RWPE2 (cell line): ENCODE measurements at regions not wholly inside any gene's neighbourhood (a gene's known extent, or its start where the extent isn't known, plus 50 kb on each side); places are given as distances from the start of the nearest gene placed in this dataset.

Experiments
- ATAC-seq: fragments of 200-7000 bp; cut with Tn5 transposase; 3 replicates; pipeline ENCODE4 v1.9.1; 2021; ENCODE audit warnings: low read depth
- DNase-seq: peaks from one replicate; pipeline ENCODE4 v3.0.0-alpha.2; 2020; ENCODE audit warnings: low spot score
- H3K27ac ChIP-seq: fragments of 450-650 bp; 2 replicates; pipeline ENCODE4 v1.5.1; 2017; ENCODE audit warnings: mild to moderate bottlenecking; ENCODE audit not compliant: poor library complexity, severe bottlenecking
- H3K27me3 ChIP-seq: fragments of 250-450 bp; sonication (Bioruptor Pico); 2 replicates; pipeline ENCODE4 v1.5.1; 2021; ENCODE audit warnings: mild to moderate bottlenecking, moderate library complexity; ENCODE audit not compliant: insufficient read depth, poor library complexity, severe bottlenecking
- H3K36me3 ChIP-seq: fragments of 250-450 bp; sonication (Bioruptor Pico); 2 replicates; pipeline ENCODE4 v1.5.1; 2020; ENCODE audit warnings: low read depth, mild to moderate bottlenecking, moderate library complexity
- H3K4me1 ChIP-seq: fragments of 250-450 bp; sonication (Bioruptor Pico); 2 replicates; pipeline ENCODE4 v1.5.1; 2021; ENCODE audit warnings: mild to moderate bottlenecking, moderate library complexity; ENCODE audit not compliant: insufficient read depth, poor library complexity, severe bottlenecking
- H3K4me3 ChIP-seq: fragments of 250-450 bp; sonication (Bioruptor Pico); 2 replicates; pipeline ENCODE4 v1.5.1; 2021; ENCODE audit warnings: mild to moderate bottlenecking, moderate library complexity; ENCODE audit not compliant: severe bottlenecking
- H3K9me3 ChIP-seq: fragments of 250-450 bp; sonication (Bioruptor Pico); 2 replicates; pipeline ENCODE4 v1.5.1; 2021; ENCODE audit warnings: mild to moderate bottlenecking, moderate library complexity; ENCODE audit not compliant: severe bottlenecking
- CTCF ChIP-seq: fragments of 450-650 bp; IDR thresholded peaks from one replicate; pipeline ENCODE4 v1.5.1; 2017; ENCODE audit warnings: mild to moderate bottlenecking, moderate library complexity; ENCODE audit not compliant: poor library complexity, severe bottlenecking

GRCh38 chr11:44361813-44362212, 51.9 kb upstream of the ALX4 start:
- no peaks in the 10 kb centered on the region for H3K36me3 ChIP-seq
- ATAC-seq (no peak), DNase-seq (no peak)
- TF ChIP-seq CTCF: no peak
- H3K4me1 ChIP-seq: no peaks in the 10 kb centered on the region
- H3K27me3 ChIP-seq: peaks cover 23% of the 10 kb centered on the region
- no peaks in the 10 kb centered on the region for H3K9me3 ChIP-seq
- no peak overlapping the region for H3K4me3 ChIP-seq
- H3K27ac ChIP-seq: no peak overlapping the region

- H3K27me3 ChIP-seq: peaks cover 23% of the 10 kb centered on the region
- H3K36me3 ChIP-seq: no peaks in the 10 kb centered on the region
- H3K9me3 ChIP-seq: no peaks in the 10 kb centered on the region
- ATAC-seq (no peak), DNase-seq (no peak)
- no peak overlapping the region for H3K4me3 ChIP-seq
- no peak overlapping the region for H3K27ac ChIP-seq
- no peaks in the 10 kb centered on the region for H3K4me1 ChIP-seq
- no peak for TF ChIP-seq CTCF
Observed at GRCh38 chr11:44363116-44363515, 53.2 kb upstream of the ALX4 start.

GRCh38 chr11:44364596-44364995, 54.7 kb upstream of the ALX4 start:
- Histone ChIP-seq H3K9me3 (no peaks in the 10 kb centered on the region), H3K27ac (no peak overlapping the region), H3K36me3 (no peaks in the 10 kb centered on the region), H3K27me3 (peaks cover 23% of the 10 kb centered on the region), H3K4me1 (no peaks in the 10 kb centered on the region), H3K4me3 (no peak overlapping the region)
- no peak for TF ChIP-seq CTCF
- ATAC-seq (no peak), DNase-seq (no peak)

GRCh38 chr11:44365616-44366015, 55.7 kb upstream of the ALX4 start:
- H3K36me3 ChIP-seq: no peaks in the 10 kb centered on the region
- no peak overlapping the region for H3K27ac ChIP-seq
- H3K27me3 ChIP-seq: peaks cover 20% of the 10 kb centered on the region
- no peak for ATAC-seq
- no peak overlapping the region for H3K4me3 ChIP-seq
- no peaks in the 10 kb centered on the region for H3K4me1 ChIP-seq
- DNase-seq: no peak
- TF ChIP-seq CTCF: no peak
- no peaks in the 10 kb centered on the region for H3K9me3 ChIP-seq

GRCh38 chr11:44366026-44366425, 56.1 kb upstream of the ALX4 start:
- DNase-seq (no peak), ATAC-seq (no peak)
- Histone ChIP-seq H3K9me3 (no peaks in the 10 kb centered on the region), H3K36me3 (no peaks in the 10 kb centered on the region), H3K4me3 (no peak overlapping the region), H3K4me1 (no peaks in the 10 kb centered on the region), H3K27ac (no peak overlapping the region), H3K27me3 (peaks cover 20% of the 10 kb centered on the region)
- no peak for TF ChIP-seq CTCF
